ENCODE measurements at regions not wholly inside any gene's neighbourhood (a gene's known extent, or its start where the extent isn't known, plus 50 kb on each side); places are given as distances from the start of the nearest gene placed in this dataset.

DNA sequence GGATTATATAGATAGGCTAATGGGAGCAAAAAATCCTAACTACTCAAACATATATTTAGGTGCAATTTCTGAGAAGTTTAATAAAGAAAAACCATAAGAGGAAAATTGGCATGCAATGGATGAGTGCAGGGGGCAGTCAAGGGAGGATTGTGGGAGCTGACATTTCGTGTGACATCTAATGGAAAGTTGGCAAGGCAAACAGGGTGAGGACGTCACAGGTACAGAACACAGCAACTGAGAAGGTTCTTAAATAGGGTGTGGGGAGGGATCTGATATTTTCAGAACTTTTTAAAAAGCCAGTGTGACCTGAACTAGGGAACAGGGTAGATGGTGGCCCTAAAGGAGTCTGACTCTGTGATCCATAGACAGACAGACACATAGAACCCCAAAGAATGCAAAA is 194.9 kb upstream of the GLI3 start:
- DNase-seq, result no peak

DNA sequence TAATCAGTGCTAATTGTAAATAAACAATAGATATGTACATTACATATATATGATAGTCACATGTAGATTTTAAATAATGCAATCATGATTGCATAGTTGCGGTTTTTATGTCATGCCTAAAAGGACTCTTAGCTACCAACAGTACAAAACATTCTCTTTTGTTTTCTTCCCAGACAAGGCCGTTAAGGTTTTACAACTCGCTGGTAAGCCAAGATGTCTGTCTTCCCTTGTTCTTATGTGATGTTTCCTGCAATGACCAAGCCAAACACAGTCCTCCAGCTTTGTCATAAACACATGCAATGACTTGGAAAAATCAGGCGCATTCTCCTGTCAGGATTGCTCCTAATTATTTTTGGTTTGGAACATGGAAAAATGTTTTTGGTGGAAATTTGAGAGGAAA is 192.3 kb upstream of the GLI3 start:
- no peak for DNase-seq

GRCh38 chr7:42426163-42426562 is 189.2 kb upstream of the GLI3 start:
- no peak for DNase-seq

GRCh38 chr7:42414941-42415505 is 178.0 kb upstream of the GLI3 start:
- no peak for DNase-seq

- DNase-seq, result no peak
These were observed 177.0 kb upstream of the GLI3 start for GRCh38 chr7:42414028-42414427.

GRCh38 chr7:42409296-42409695 is 172.3 kb upstream of the GLI3 start:
- no peak for DNase-seq

GRCh38 chr7:42407833-42408232 is 170.8 kb upstream of the GLI3 start:
- DNase-seq, result no peak

GRCh38 chr7:42407021-42407710 is 170.2 kb upstream of the GLI3 start:
- DNase-seq, result no peak

DNA sequence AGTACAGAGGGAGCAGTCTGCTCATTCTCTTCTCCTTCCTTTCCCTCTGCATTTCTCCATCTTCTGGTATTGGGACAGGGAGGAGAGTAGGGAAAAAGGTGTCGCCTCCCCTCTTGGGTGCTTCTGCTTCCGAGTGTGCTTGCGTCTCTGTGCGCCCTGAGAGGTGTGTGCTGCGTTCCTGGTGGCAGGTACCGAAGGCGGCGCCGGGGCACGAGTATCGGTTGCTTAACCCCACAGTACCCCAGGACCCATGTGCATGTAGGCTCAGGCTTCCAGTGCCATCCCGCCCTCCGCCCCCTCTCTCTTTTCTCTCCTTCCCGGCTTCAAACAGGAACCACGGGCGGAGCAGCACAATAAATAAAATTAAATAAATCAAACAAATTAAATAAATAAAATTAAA is 169.3 kb upstream of the GLI3 start:
- no peak for DNase-seq

DNA sequence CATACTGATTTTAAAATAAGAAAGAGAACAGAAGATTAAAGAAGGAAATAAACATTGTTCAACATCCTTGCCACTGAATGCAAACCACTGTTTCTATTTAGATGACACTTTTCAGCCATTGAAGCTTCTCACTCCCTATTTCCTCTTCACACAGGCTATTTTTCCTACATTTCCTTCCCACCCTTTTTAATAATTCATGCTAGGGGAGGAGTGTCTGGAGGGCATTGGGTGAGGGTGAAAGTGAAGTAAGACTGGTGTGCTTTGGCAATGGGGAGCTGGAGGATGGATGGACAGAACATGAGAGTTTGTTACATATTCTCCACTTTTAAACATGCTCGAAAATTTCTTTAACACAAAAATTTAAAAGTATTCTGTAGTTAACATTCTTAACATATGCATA is 168.8 kb upstream of the GLI3 start:
- DNase-seq, result no peak

GRCh38 chr7:42403831-42404230 is 166.8 kb upstream of the GLI3 start:
- DNase-seq, result no peak

- DNase-seq, result no peak
These were observed 164.0 kb upstream of the GLI3 start for GRCh38 chr7:42400961-42401360.

DNA sequence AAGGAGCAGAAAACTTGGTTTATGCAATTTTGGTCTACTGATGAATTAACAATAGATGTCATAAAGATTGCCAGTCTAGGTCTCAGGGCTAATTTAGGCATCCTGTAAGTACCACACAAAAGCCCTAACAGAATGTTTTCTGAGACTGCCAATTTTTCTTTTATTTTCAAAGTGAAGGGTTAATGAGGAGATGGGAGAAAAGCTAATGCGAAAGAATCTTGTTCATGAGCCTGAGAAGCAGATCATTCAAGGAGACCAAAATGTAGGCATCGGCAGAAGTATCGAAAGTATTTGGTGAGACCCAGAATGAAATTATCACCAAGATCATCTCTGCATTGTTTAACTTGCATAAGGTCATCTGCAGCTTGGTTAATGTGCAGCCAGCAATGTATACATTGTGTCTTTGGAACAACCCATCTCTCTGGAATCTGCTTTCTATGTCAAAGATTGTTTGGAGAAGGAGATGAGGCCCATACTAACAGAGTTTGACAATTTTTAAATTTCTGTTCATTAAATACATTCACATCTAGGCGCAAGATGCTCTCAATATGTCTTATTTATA is 163.3 kb upstream of the GLI3 start:
- DNase-seq, result no peak

GRCh38 chr7:42395607-42396006 is 158.6 kb upstream of the GLI3 start:
- DNase-seq, result no peak

- DNase-seq, result no peak
These were observed 155.8 kb upstream of the GLI3 start for GRCh38 chr7:42392826-42393225.

DNA sequence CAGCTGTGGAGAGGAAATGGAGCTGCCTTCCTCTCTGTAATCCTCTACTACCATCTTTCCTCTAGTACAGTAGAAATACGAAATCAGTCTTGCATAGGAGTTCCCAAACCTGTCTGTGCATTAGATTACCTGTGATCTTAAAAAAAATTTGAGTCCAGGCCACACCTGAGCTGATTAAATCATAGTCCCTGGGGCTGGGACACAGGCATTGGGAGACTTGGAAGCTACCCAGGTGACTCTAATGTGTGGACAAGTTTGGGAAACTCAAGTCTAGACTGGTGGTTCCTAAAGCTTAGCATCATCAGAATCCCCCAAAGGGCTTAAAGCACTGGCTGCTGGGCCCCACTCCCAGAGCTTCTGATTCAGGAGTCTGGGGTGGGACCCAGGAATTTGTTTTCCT is 152.7 kb upstream of the GLI3 start:
- DNase-seq, result no peak

GRCh38 chr7:42385912-42386311 is 148.9 kb upstream of the GLI3 start:
- no peak for DNase-seq

DNA sequence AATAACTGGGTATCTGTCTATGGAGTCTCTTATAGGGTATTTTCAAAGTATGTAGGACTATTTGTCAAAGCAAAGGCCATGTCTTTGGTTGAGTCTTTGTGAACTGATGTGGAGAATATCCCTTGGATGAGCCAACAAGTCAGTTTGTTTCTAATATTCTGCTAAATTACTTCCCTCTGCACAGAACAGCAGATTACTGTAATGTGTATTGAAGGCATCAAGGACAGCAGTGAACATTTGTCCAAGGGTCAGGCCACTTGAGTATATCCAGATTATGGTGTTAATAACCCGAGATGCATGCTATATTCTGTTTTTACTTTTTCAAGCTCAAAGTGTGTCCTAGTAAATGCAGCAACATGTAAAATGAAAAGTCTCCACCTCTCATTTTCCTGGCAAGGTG is 144.2 kb upstream of the GLI3 start:
- DNase-seq, result no peak

DNA sequence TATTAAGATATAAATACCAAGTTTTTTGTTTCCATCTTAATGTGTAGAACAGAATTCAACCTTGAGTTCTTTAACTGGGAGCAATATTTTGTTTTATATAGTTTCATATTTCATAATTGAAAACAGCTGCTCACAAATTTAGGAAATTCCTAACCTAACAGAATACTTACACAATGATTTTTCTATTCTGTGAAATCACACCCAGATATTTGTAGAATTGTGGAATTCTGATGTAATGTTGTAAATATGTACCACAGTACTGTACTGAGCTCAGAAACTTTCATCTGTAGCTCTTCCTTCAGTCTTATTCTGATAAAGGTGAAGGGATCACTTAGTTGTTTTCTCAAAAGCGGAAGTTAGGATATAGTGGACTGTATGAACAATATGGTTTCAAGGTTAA is 143.4 kb upstream of the GLI3 start:
- DNase-seq, result no peak

DNA sequence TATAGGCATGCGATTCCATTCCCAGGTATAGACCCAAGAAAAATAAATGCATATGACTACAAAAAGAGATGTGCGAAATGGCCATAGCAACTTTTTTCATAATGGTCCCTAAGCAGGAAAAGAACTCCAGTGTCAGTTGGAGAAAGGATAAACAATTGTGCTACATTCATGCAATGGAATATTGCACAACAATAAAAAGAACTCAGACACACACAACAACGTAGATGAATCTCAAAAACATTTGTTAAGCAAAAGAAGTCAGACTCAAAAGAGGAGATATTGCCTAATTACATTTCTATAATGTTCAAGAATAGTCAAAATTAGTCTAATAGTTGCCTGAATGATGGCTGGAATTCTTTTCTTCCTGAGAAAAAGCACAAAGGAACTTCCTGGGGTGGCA is 141.1 kb upstream of the GLI3 start:
- no peak for DNase-seq

DNA sequence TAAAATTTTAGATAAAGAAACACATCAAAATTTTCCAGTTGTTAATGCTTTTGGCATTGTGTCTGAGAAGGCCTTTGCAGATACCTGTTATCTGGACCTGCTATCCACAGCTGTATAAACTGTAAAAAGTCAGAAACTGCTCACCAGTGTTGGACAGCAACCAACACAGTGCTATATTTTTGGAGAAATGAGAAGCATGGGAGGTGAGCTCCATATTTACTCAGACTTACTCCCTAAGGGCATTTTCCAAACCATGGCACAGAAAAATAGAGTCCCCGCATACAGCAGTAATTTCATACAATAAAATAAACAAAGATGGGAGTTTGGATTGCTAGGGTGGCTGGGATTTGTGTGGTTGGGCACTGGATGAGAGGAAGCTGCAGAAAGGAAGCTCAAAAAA is 136.3 kb upstream of the GLI3 start:
- no peak for DNase-seq

DNA sequence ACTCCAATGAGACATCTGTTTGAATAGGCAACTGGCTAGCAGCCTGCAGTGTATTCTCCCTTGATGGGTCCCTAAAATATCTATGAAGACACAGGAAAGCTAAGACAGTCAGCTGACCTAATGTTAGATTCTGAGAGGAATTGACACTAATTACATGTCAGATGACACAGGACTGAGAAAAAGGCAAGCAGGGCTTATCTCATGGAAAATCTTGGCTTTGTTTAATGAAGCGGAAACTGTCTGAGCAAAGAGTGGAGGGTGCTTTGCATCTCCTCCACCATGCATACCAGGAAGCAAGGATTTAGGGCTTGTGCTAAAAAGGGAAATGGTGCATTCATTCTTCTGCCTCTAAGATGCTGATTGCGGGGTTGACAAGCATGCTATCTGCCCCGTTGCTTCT is 135.5 kb upstream of the GLI3 start:
- DNase-seq, result no peak

DNA sequence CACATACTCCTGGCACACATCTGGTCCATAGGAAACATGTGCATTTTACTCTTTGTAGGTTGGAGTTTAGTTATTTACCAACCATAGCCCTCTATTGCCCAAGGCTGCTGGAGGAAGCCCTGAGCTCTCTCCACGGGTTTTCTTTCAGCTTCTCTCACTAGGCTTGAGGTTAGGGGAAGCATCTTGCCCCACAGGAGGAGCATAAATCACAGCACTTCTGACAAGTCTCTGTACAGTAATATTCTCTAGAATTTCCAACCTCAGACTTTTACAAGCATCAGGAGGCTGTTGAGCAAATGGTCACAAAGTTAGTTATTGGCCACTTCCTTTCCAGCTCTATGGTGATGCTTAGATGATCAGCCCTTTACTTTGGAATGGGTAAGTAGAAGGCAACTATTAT is 122.9 kb upstream of the GLI3 start:
- no peak for DNase-seq

GRCh38 chr7:42351316-42351935 is 114.4 kb upstream of the GLI3 start:
- no peak for DNase-seq

DNA sequence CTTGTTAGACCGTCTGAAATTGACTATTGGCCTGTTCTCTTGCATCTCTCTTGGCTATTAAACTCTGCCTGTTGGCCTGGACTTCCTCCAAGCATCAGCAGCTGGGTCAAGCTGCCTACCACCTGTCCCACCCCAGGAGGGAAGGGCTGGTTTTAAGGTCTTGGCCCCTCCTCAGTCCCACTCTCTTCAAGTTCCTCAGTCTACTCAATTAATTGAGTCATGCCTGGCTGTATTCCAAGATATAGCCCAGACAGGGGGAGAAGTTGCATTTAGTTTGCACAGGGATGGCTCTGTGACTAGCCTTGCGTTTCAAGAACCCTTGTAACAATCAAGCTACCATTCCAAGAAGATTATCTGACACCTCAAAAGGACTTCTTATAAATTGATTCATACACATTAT is 113.8 kb upstream of the GLI3 start:
- no peak for DNase-seq
